IPS-15b (cell line): ENCODE measurements at regions not wholly inside any gene's neighbourhood (a gene's known extent, or its start where the extent isn't known, plus 50 kb on each side); places are given as distances from the start of the nearest gene placed in this dataset.

Experiments
- H3K27me3 ChIP-seq: one replicate; pipeline ENCODE4 v1.6.1; 2013; ENCODE audit warnings: low read length; ENCODE audit not compliant: control insufficient read depth, insufficient read depth
- H3K36me3 ChIP-seq: one replicate; pipeline ENCODE4 v1.6.1; 2013; ENCODE audit warnings: low read length; ENCODE audit not compliant: control insufficient read depth, insufficient read depth
- H3K4me1 ChIP-seq: one replicate; pipeline ENCODE4 v1.6.1; 2013; ENCODE audit warnings: mild to moderate bottlenecking, low read length; ENCODE audit not compliant: control insufficient read depth, insufficient read depth
- H3K4me3 ChIP-seq: one replicate; pipeline ENCODE4 v1.5.1; 2013; ENCODE audit warnings: low read depth, low read length
- H3K9ac ChIP-seq: one replicate; pipeline ENCODE4 v1.6.1; 2013; ENCODE audit warnings: low read depth, mild to moderate bottlenecking, low read length
- H3K9me3 ChIP-seq: one replicate; pipeline ENCODE4 v1.6.1; 2013; ENCODE audit warnings: mild to moderate bottlenecking, low read length; ENCODE audit not compliant: control insufficient read depth, insufficient read depth

GRCh38 chr6:164208371-164208770 is 793.9 kb downstream of the QKI start:
- peaks cover 2% of the 10 kb centered on the region for H3K9me3 ChIP-seq
- H3K36me3 ChIP-seq, result no peaks in the 10 kb centered on the region
- H3K4me1 ChIP-seq, result no peaks in the 10 kb centered on the region
- no peaks in the 10 kb centered on the region for H3K27me3 ChIP-seq
- no peak overlapping the region for H3K4me3 ChIP-seq
- H3K9ac ChIP-seq, result no peak overlapping the region

- H3K9me3 ChIP-seq, result peaks cover 2% of the 10 kb centered on the region
- H3K9ac ChIP-seq, result no peak overlapping the region
- no peak overlapping the region for H3K4me3 ChIP-seq
- H3K4me1 ChIP-seq, result no peaks in the 10 kb centered on the region
- H3K36me3 ChIP-seq, result no peaks in the 10 kb centered on the region
- no peaks in the 10 kb centered on the region for H3K27me3 ChIP-seq
Measured at GRCh38 chr6:164206807-164207423, 792.4 kb downstream of the QKI start.

DNA sequence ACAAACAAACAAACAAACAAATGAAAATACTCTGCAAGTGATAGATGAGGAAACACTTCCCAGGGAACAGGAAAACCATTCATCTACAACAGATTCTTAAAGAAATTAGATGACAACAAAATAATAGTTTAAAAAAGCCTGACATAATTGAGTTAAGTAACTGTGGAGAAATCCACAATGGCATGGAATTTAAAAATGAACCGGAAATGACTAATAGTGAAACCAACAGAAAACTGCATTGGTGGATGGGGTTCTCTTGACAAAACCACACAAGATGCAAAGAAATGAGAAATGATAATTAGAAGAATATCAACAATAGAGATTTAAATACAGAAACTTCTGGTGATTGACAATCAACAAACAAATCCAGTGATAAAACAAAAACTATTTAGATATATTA is 785.6 kb downstream of the QKI start:
- H3K4me3 ChIP-seq, result no peak overlapping the region
- no peaks in the 10 kb centered on the region for H3K27me3 ChIP-seq
- no peak overlapping the region for H3K9ac ChIP-seq
- H3K9me3 ChIP-seq, result peaks cover under 1% of the 10 kb centered on the region
- H3K4me1 ChIP-seq, result no peaks in the 10 kb centered on the region
- H3K36me3 ChIP-seq, result no peaks in the 10 kb centered on the region

DNA sequence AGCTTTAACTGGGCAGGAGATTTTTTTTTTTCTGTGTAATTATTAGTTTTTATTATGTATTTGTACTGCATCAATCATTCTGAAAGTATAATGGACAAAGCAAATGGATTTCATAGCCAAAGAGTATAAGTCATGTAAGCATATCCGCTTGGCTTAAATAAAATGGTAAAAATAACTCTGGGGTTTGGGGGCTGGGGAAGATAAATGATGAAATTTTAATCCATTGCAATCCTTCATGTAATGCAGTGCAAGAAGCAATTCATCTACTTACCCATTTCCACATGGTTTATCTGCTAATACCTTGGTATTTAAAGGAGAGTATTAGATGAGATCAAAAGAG is 781.4 kb downstream of the QKI start:
- Histone ChIP-seq H3K9ac (no peak overlapping the region), H3K4me3 (no peak overlapping the region), H3K4me1 (no peaks in the 10 kb centered on the region), H3K36me3 (no peaks in the 10 kb centered on the region), H3K27me3 (no peaks in the 10 kb centered on the region), H3K9me3 (no peaks in the 10 kb centered on the region)

DNA sequence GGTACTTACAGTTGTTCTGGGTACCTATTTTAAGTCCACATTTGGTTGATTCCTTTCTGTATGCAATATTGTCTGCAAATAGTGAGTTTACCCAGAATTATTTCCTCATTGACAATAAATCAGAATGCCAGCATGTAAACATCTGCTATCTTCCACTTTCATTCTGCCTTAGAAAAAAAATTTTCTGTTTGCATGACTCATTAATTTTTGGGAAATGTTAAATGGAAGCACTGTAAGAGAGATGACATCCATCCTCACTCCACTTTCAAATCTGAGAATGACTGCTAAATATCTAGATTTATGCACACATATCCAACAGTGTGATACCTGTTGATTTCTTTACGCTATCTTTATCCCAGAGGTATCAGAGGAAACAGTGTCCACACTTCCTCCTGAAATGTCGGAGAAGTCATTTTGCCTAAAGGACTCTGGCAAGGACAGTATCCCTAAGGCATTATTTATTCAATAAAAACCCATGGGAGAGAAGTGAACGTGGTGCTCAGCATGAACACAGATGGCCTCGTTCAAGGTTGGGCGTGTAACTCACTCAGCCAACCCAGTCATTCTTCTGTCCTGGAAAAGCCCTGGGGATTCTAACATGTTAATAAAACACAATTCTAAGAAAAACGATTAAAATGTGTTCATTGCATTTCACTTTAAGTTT is 780.9 kb downstream of the QKI start:
- Histone ChIP-seq H3K4me1 (no peaks in the 10 kb centered on the region), H3K27me3 (no peaks in the 10 kb centered on the region), H3K4me3 (no peak overlapping the region), H3K9me3 (no peaks in the 10 kb centered on the region), H3K36me3 (no peaks in the 10 kb centered on the region), H3K9ac (no peak overlapping the region)

- no peak overlapping the region for H3K9ac ChIP-seq
- H3K4me1 ChIP-seq, result no peaks in the 10 kb centered on the region
- H3K36me3 ChIP-seq, result no peaks in the 10 kb centered on the region
- no peaks in the 10 kb centered on the region for H3K27me3 ChIP-seq
- no peaks in the 10 kb centered on the region for H3K9me3 ChIP-seq
- H3K4me3 ChIP-seq, result no peak overlapping the region
Measured at GRCh38 chr6:164188861-164189260, 774.3 kb downstream of the QKI start.

DNA sequence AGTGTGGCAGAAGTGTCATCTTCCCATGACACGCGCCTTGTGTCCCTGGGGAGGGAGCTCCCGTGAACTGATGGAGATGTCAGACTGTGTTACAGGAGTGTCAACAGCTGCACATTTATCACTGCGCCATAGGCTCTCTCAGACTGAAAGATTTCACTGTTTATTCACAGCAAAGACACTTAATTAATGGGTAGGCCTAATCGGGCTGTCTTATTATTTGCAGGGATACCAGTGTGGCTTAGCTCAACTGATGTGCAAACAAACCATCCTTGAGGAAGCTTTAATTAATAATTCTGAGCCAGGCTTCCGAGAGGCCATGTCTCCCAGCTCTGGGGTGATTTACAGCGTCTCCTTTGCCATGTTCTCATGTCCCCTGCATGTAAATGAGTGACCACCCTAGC is 771.0 kb downstream of the QKI start:
- H3K4me3 ChIP-seq, result no peak overlapping the region
- no peaks in the 10 kb centered on the region for H3K9me3 ChIP-seq
- no peaks in the 10 kb centered on the region for H3K4me1 ChIP-seq
- H3K36me3 ChIP-seq, result no peaks in the 10 kb centered on the region
- no peak overlapping the region for H3K9ac ChIP-seq
- H3K27me3 ChIP-seq, result no peaks in the 10 kb centered on the region

- Histone ChIP-seq H3K27me3 (no peaks in the 10 kb centered on the region), H3K4me1 (no peaks in the 10 kb centered on the region), H3K9me3 (no peaks in the 10 kb centered on the region), H3K9ac (no peak overlapping the region), H3K4me3 (no peak overlapping the region), H3K36me3 (no peaks in the 10 kb centered on the region)
Measured at GRCh38 chr6:164184410-164184809, 769.9 kb downstream of the QKI start.

DNA sequence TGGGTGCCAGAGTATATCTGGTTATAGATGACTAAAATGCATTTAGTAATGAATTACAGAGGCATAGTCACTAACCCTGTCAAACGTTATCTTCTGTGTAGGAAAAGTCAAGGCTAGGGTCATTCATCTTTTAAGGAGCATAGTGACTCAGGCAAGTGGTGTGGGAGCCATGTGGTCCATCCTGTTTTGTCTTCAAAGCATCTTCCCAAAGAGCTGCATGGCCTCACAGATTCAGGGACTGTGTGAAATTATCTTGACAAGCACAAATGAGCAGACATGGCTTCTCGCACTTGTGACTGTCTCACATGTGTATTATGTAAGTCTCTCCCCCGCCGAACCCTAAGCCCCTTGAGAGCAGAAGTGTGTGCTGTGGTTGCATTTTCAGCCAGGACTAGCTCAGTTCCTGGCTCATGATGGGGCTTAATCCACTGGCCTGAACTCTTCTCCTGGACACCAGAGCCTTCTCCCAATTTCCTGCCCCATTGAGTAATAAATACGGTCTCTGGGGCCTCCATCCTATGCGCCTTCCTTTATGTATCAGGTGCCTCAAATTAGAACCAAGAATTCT is 769.1 kb downstream of the QKI start:
- Histone ChIP-seq H3K9me3 (no peaks in the 10 kb centered on the region), H3K36me3 (no peaks in the 10 kb centered on the region), H3K4me1 (no peaks in the 10 kb centered on the region)

GRCh38 chr6:164178679-164179332 is 764.3 kb downstream of the QKI start:
- Histone ChIP-seq H3K4me1 (no peaks in the 10 kb centered on the region), H3K4me3 (no peak overlapping the region), H3K9me3 (no peaks in the 10 kb centered on the region), H3K9ac (no peak overlapping the region), H3K36me3 (no peaks in the 10 kb centered on the region), H3K27me3 (no peaks in the 10 kb centered on the region)

More for the DNA sequence above, 769.1 kb downstream of the QKI start:
- Histone ChIP-seq H3K9ac (no peak overlapping the region), H3K4me3 (no peak overlapping the region), H3K27me3 (no peaks in the 10 kb centered on the region)

DNA sequence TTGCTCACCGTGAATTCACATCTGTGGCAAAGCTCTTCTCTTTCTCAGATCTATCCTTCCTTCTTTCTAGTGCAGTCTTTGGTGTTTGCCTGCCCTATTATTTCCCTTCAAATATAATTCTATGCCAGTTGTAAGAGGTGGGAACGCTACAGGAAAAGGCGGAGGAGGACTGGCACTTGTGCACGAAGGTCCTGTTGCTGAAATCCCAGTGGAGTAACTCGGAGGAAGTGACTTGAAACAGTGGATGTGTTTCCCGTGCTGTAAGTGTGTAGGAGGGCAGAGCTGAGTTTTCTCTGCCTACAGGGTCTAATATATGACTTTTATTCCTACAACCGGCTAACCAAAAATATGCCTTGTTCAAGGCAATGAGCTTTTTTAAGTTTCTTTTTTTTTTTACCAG is 754.8 kb downstream of the QKI start:
- Histone ChIP-seq H3K9ac (no peak overlapping the region), H3K27me3 (no peaks in the 10 kb centered on the region), H3K9me3 (no peaks in the 10 kb centered on the region), H3K4me3 (no peak overlapping the region), H3K36me3 (no peaks in the 10 kb centered on the region), H3K4me1 (no peaks in the 10 kb centered on the region)

DNA sequence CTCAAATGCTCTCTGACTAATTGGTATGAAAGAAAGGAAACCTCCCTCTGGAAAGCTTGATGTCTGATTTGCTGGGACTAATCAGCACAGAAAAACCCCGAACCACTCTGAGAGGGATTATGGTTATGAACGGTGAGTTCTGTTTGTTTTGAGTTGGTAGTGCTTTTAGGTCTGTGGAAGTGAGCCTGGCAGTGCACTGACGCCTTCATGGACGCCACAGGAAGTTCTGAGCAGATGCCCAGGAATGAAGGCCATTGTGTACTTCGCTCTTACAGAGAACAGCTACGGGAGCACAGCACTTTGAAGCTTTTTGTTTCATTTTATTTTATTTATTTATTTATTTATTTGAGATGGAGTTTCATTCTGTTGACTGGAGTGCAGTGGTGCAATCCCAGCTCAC is 754.1 kb downstream of the QKI start:
- Histone ChIP-seq H3K9ac (no peak overlapping the region), H3K4me1 (no peaks in the 10 kb centered on the region), H3K27me3 (no peaks in the 10 kb centered on the region), H3K36me3 (no peaks in the 10 kb centered on the region), H3K4me3 (no peak overlapping the region), H3K9me3 (no peaks in the 10 kb centered on the region)
